ENCODE measurements at regions not wholly inside any gene's neighbourhood (a gene's known extent, or its start where the extent isn't known, plus 50 kb on each side); places are given as distances from the start of the nearest gene placed in this dataset.
"Not testable (repeated sequence)": the region's sequence is repeated elsewhere in the genome, so short reads cannot be mapped to it uniquely, and the experiment has no call there.

DNA sequence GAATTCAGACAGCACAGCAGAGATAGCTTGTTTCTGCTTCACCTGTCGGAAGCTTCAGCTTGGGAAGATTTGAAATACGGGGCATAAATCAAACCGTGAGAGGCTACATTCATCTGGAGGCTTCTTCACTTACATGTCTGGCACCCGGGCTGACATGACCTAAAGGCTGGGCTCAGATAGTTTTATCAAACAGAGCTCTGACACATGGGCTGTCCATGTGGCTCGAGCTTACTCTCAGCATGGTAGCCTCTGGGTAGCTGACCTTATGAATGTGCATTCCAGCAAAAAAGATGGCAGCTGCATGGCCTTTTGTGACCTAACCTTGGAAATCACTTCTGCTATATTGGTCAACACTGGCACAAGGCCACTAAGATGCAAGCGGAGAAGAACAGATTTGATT is 414.5 kb downstream of the NDFIP2 start:
- Histone ChIP-seq H2AFZ (ENCODE audit: control insufficient read depth, low read length) (no peak overlapping the region), H3K79me2 (ENCODE audit: control insufficient read depth, insufficient read depth, low read length) (no peaks in the 10 kb centered on the region), H3K4me1 (ENCODE audit: control insufficient read depth, extremely low read depth, insufficient read depth, low read length) (no peaks in the 10 kb centered on the region), H4K20me1 (ENCODE audit: control insufficient read depth, extremely low read depth, insufficient read depth, low read length) (no peaks in the 10 kb centered on the region), H3K4me2 (ENCODE audit: control insufficient read depth, extremely low read depth, insufficient read depth, low read depth, low read length) (no peak overlapping the region), H3K27ac (ENCODE audit: control insufficient read depth, insufficient read depth, low read length) (no peak overlapping the region), H3K9me3 (ENCODE audit: control insufficient read depth, low read depth, low read length) (no peaks in the 10 kb centered on the region), H3K4me3 (ENCODE audit: control insufficient read depth in 2 of 3, extremely low read depth in 1 of 3, insufficient read depth in 2 of 3, low read depth in 1 of 3, low read length in 3 of 3) (no peak overlapping the region), H3K36me3 (ENCODE audit: control insufficient read depth in 2 of 2, extremely low read depth in 1 of 2, insufficient read depth in 2 of 2, low read length in 2 of 2) (no peaks in the 10 kb centered on the region), H3K9ac (ENCODE audit: control insufficient read depth, extremely low read depth, insufficient read depth, low read length) (no peak overlapping the region), H3K27me3 (ENCODE audit: control insufficient read depth, extremely low read depth, insufficient read depth, low read length) (no peaks in the 10 kb centered on the region), H3K9me1 (ENCODE audit: control insufficient read depth, extremely low read depth, insufficient read depth, low read length) (no peaks in the 10 kb centered on the region)
- FAIRE-seq = no peak
- no peak for DNase-seq (ENCODE audit: low read depth, low spot score)
- no peak for TF ChIP-seq EZH2 (IDR thresholded peaks at IDR 0.05; ENCODE audit: low read length)
- TF ChIP-seq, protein P1, sequence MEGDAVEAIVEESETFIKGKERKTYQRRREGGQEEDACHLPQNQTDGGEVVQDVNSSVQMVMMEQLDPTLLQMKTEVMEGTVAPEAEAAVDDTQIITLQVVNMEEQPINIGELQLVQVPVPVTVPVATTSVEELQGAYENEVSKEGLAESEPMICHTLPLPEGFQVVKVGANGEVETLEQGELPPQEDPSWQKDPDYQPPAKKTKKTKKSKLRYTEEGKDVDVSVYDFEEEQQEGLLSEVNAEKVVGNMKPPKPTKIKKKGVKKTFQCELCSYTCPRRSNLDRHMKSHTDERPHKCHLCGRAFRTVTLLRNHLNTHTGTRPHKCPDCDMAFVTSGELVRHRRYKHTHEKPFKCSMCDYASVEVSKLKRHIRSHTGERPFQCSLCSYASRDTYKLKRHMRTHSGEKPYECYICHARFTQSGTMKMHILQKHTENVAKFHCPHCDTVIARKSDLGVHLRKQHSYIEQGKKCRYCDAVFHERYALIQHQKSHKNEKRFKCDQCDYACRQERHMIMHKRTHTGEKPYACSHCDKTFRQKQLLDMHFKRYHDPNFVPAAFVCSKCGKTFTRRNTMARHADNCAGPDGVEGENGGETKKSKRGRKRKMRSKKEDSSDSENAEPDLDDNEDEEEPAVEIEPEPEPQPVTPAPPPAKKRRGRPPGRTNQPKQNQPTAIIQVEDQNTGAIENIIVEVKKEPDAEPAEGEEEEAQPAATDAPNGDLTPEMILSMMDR (optimal IDR thresholded peaks at IDR 0.05 in 1 of 3, IDR thresholded peaks at IDR 0.05 in 1 of 3, conservative IDR thresholded peaks at IDR 0.05 in 1 of 3; ENCODE audit: extremely low read depth in 1 of 3, insufficient read depth in 2 of 3, low read length in 3 of 3) = no peak
- dilution Hi-C loops (cut with MboI; ENCODE audit: extremely low pct_ligation_motif_present, low sequenced_read_pairs) = no loop called here

DNA sequence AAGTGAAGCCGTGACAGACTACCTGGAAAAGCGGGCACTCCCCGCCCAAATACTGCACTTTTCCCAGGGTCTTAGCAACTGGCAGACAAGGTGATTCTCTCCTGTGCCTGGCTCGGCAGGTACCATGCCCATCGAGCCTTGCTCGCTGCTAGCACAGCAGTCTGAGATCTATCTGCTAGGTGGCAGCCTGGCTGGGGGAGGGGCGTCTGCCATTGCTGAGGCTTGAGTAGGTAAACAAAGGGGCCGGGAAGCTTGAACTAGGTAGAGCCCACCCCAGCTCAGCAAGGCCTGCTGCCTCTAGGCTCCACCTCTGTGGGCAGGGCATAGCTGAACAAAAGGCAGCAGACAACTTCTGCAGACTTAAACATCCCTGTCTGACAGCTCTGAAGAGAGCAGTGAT is 406.3 kb downstream of the NDFIP2 start:
- H3K9me3 ChIP-seq (ENCODE audit: control insufficient read depth, low read depth, low read length); H3K27ac ChIP-seq (ENCODE audit: control insufficient read depth, insufficient read depth, low read length); H3K79me2 ChIP-seq (ENCODE audit: control insufficient read depth, insufficient read depth, low read length); H3K9me1 ChIP-seq (ENCODE audit: control insufficient read depth, extremely low read depth, insufficient read depth, low read length); H4K20me1 ChIP-seq (ENCODE audit: control insufficient read depth, extremely low read depth, insufficient read depth, low read length); FAIRE-seq; H3K36me3 ChIP-seq (ENCODE audit: control insufficient read depth in 2 of 2, extremely low read depth in 1 of 2, insufficient read depth in 2 of 2, low read length in 2 of 2); H2AFZ ChIP-seq (ENCODE audit: control insufficient read depth, low read length); H3K27me3 ChIP-seq (ENCODE audit: control insufficient read depth, extremely low read depth, insufficient read depth, low read length); H3K4me3 ChIP-seq (ENCODE audit: control insufficient read depth in 2 of 3, extremely low read depth in 1 of 3, insufficient read depth in 2 of 3, low read depth in 1 of 3, low read length in 3 of 3); H3K9ac ChIP-seq (ENCODE audit: control insufficient read depth, extremely low read depth, insufficient read depth, low read length); H3K4me2 ChIP-seq (ENCODE audit: control insufficient read depth, extremely low read depth, insufficient read depth, low read depth, low read length); dilution Hi-C loops (cut with MboI; ENCODE audit: extremely low pct_ligation_motif_present, low sequenced_read_pairs); H3K4me1 ChIP-seq (ENCODE audit: control insufficient read depth, extremely low read depth, insufficient read depth, low read length); DNase-seq (ENCODE audit: low read depth, low spot score): not testable (repeated sequence)

- Histone ChIP-seq H4K20me1 (ENCODE audit: control insufficient read depth, extremely low read depth, insufficient read depth, low read length) (no peaks in the 10 kb centered on the region), H3K79me2 (ENCODE audit: control insufficient read depth, insufficient read depth, low read length) (no peaks in the 10 kb centered on the region), H3K27ac (ENCODE audit: control insufficient read depth, insufficient read depth, low read length) (no peak overlapping the region), H3K9me3 (ENCODE audit: control insufficient read depth, low read depth, low read length) (no peaks in the 10 kb centered on the region), H3K9me1 (ENCODE audit: control insufficient read depth, extremely low read depth, insufficient read depth, low read length) (no peaks in the 10 kb centered on the region), H3K9ac (ENCODE audit: control insufficient read depth, extremely low read depth, insufficient read depth, low read length) (no peak overlapping the region), H3K4me3 (ENCODE audit: control insufficient read depth in 2 of 3, extremely low read depth in 1 of 3, insufficient read depth in 2 of 3, low read depth in 1 of 3, low read length in 3 of 3) (no peak overlapping the region), H3K4me1 (ENCODE audit: control insufficient read depth, extremely low read depth, insufficient read depth, low read length) (no peaks in the 10 kb centered on the region), H3K27me3 (ENCODE audit: control insufficient read depth, extremely low read depth, insufficient read depth, low read length) (no peaks in the 10 kb centered on the region), H3K36me3 (ENCODE audit: control insufficient read depth in 2 of 2, extremely low read depth in 1 of 2, insufficient read depth in 2 of 2, low read length in 2 of 2) (no peaks in the 10 kb centered on the region), H3K4me2 (ENCODE audit: control insufficient read depth, extremely low read depth, insufficient read depth, low read depth, low read length) (no peak overlapping the region), H2AFZ (ENCODE audit: control insufficient read depth, low read length) (no peak overlapping the region)
- TF ChIP-seq, protein P1 (optimal IDR thresholded peaks at IDR 0.05 in 1 of 3, IDR thresholded peaks at IDR 0.05 in 1 of 3, conservative IDR thresholded peaks at IDR 0.05 in 1 of 3; ENCODE audit: extremely low read depth in 1 of 3, insufficient read depth in 2 of 3, low read length in 3 of 3) = no peak
- TF ChIP-seq EZH2 (IDR thresholded peaks at IDR 0.05; ENCODE audit: low read length) = no peak
- dilution Hi-C loops (cut with MboI; ENCODE audit: extremely low pct_ligation_motif_present, low sequenced_read_pairs) = no loop called here
- FAIRE-seq = no peak
- DNase-seq (ENCODE audit: low read depth, low spot score) = no peak
Measured at GRCh38 chr13:79886601-79887000, 405.6 kb downstream of the NDFIP2 start.

Measured in keratinocyte (primary cell).